ENCODE measurements at regions not wholly inside any gene's neighbourhood (a gene's known extent, or its start where the extent isn't known, plus 50 kb on each side); places are given as distances from the start of the nearest gene placed in this dataset.
"Not testable (repeated sequence)": the region's sequence is repeated elsewhere in the genome, so short reads cannot be mapped to it uniquely, and the experiment has no call there.

- Histone ChIP-seq H3K4me3 (no peak overlapping the region), H3K27ac (replicated peaks) (no peak overlapping the region), H3K36me3 (no peaks in the 10 kb centered on the region), H3K27me3 (ENCODE audit: low read depth) (peaks cover 10% of the 10 kb centered on the region), H3K9me3 (replicated peaks) (no peaks in the 10 kb centered on the region), H3K4me1 (peaks cover 6% of the 10 kb centered on the region)
- no peak for TF ChIP-seq CTCF (IDR thresholded peaks at IDR 0.05; ENCODE audit: borderline replicate concordance)
- DNase-seq = no peak
- intact Hi-C loops (cut with micrococcal nuclease) = no loop called here
These were observed 419.2 kb upstream of the NFE2L3 start for GRCh38 chr7:25732766-25733217.

- Histone ChIP-seq H3K27me3 (ENCODE audit: low read depth) (peaks cover 10% of the 10 kb centered on the region), H3K36me3 (no peaks in the 10 kb centered on the region), H3K4me1 (peaks cover 6% of the 10 kb centered on the region), H3K9me3 (replicated peaks) (no peaks in the 10 kb centered on the region), H3K27ac (replicated peaks) (no peak overlapping the region), H3K4me3 (no peak overlapping the region)
- DNase-seq = no peak
- intact Hi-C loops (cut with micrococcal nuclease) = no loop called here
- no peak for TF ChIP-seq CTCF (IDR thresholded peaks at IDR 0.05; ENCODE audit: borderline replicate concordance)
These were observed 416.2 kb upstream of the NFE2L3 start for GRCh38 chr7:25735674-25736242.

- Histone ChIP-seq H3K27me3 (ENCODE audit: low read depth) (peaks cover 10% of the 10 kb centered on the region), H3K9me3 (replicated peaks) (no peaks in the 10 kb centered on the region), H3K4me1 (no peaks in the 10 kb centered on the region), H3K36me3 (no peaks in the 10 kb centered on the region), H3K27ac (replicated peaks) (no peak overlapping the region), H3K4me3 (no peak overlapping the region)
- DNase-seq = no peak
- intact Hi-C loops (cut with micrococcal nuclease) = no loop called here
- TF ChIP-seq CTCF (IDR thresholded peaks at IDR 0.05; ENCODE audit: borderline replicate concordance) = no peak
These were observed 413.5 kb upstream of the NFE2L3 start for GRCh38 chr7:25738528-25738927.

- H3K36me3 ChIP-seq = no peaks in the 10 kb centered on the region
- H3K4me3 ChIP-seq = no peak overlapping the region
- no peak for TF ChIP-seq CTCF (IDR thresholded peaks at IDR 0.05; ENCODE audit: borderline replicate concordance)
- no peaks in the 10 kb centered on the region for H3K9me3 ChIP-seq (replicated peaks)
- no peaks in the 10 kb centered on the region for H3K4me1 ChIP-seq
- DNase-seq = no peak
- peaks cover 5% of the 10 kb centered on the region for H3K27me3 ChIP-seq (ENCODE audit: low read depth)
- intact Hi-C loops (cut with micrococcal nuclease) = no loop called here
- H3K27ac ChIP-seq (replicated peaks) = no peak overlapping the region
These were observed 412.9 kb upstream of the NFE2L3 start for GRCh38 chr7:25739143-25739542.

- no peak overlapping the region for H3K27ac ChIP-seq (replicated peaks)
- intact Hi-C loops (cut with micrococcal nuclease) = no loop called here
- H3K9me3 ChIP-seq (replicated peaks) = no peaks in the 10 kb centered on the region
- no peak for DNase-seq
- H3K36me3 ChIP-seq = no peaks in the 10 kb centered on the region
- H3K4me1 ChIP-seq = no peaks in the 10 kb centered on the region
- H3K4me3 ChIP-seq = no peak overlapping the region
- TF ChIP-seq CTCF (IDR thresholded peaks at IDR 0.05; ENCODE audit: borderline replicate concordance) = no peak
- no peaks in the 10 kb centered on the region for H3K27me3 ChIP-seq (ENCODE audit: low read depth)
These were observed 409.7 kb upstream of the NFE2L3 start for GRCh38 chr7:25742316-25742715.

GRCh38 chr7:25743670-25744451, 408.1 kb upstream of the NFE2L3 start:
- H3K27ac ChIP-seq (replicated peaks); DNase-seq; H3K4me1 ChIP-seq; H3K9me3 ChIP-seq (replicated peaks); H3K27me3 ChIP-seq (ENCODE audit: low read depth); intact Hi-C loops (cut with micrococcal nuclease); H3K36me3 ChIP-seq; H3K4me3 ChIP-seq: not testable (repeated sequence)

All from left ventricle myocardium inferior (tissue), 1 donor.